ENCODE measurements at regions not wholly inside any gene's neighbourhood (a gene's known extent, or its start where the extent isn't known, plus 50 kb on each side); places are given as distances from the start of the nearest gene placed in this dataset.

DNA sequence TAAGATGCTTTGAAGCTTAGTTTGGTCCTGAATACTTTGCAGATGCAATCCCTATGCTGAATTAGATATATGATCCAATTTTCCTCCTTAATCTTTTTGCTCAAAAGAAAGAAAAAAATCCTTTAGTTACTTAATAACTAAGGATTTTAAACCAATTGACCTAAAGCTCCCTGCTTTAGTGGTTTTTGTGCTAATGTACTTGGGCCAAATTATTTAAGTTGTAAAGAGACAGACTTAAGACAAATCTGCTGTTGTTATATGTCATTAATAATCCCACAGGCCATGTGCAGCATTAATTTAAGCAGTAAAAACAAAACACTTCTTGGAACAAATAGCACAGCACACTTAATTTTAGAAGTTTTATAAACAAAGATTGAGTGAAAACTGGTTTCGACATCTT lies 776.1 kb upstream of the SEMA6D start (continued):
- no peak for TF ChIP-seq MAX (IDR thresholded peaks at IDR 0.05)
- TF ChIP-seq, protein P1, sequence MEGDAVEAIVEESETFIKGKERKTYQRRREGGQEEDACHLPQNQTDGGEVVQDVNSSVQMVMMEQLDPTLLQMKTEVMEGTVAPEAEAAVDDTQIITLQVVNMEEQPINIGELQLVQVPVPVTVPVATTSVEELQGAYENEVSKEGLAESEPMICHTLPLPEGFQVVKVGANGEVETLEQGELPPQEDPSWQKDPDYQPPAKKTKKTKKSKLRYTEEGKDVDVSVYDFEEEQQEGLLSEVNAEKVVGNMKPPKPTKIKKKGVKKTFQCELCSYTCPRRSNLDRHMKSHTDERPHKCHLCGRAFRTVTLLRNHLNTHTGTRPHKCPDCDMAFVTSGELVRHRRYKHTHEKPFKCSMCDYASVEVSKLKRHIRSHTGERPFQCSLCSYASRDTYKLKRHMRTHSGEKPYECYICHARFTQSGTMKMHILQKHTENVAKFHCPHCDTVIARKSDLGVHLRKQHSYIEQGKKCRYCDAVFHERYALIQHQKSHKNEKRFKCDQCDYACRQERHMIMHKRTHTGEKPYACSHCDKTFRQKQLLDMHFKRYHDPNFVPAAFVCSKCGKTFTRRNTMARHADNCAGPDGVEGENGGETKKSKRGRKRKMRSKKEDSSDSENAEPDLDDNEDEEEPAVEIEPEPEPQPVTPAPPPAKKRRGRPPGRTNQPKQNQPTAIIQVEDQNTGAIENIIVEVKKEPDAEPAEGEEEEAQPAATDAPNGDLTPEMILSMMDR (IDR thresholded peaks at IDR 0.05; ENCODE audit: low read depth, low read length, missing input control), result no peak

- Histone ChIP-seq H3K36me3 (ENCODE audit: control insufficient read depth in 4 of 4, insufficient read depth in 3 of 4, low read depth in 1 of 4, low read length in 3 of 4) (no peaks in the 10 kb centered on the region), H3K4me3 (ENCODE audit: low read depth in 1 of 3, low read length in 3 of 3) (no peak overlapping the region), H3K27ac (ENCODE audit: low read depth in 1 of 2, low read length in 2 of 2) (no peak overlapping the region), H3K4me1 (ENCODE audit: control insufficient read depth in 4 of 4, insufficient read depth in 4 of 4, low read length in 3 of 4) (no peaks in the 10 kb centered on the region), H3K27me3 (ENCODE audit: control insufficient read depth in 4 of 4, insufficient read depth in 4 of 4, low read length in 3 of 4) (no peaks in the 10 kb centered on the region), H3K9ac (ENCODE audit: low read depth in 1 of 2, low read length in 2 of 2) (no peak overlapping the region), H3K9me3 (ENCODE audit: control insufficient read depth in 4 of 4, low read length in 3 of 4) (no peaks in the 10 kb centered on the region)
- TF ChIP-seq TAF1 (conservative IDR thresholded peaks at IDR 0.05) (no peak), SP1 (IDR thresholded peaks at IDR 0.05) (no peak), RXRA (IDR thresholded peaks at IDR 0.05) (no peak), HNF4G (IDR thresholded peaks at IDR 0.05) (no peak), REST (IDR thresholded peaks at IDR 0.05) (no peak), FOXA1 (IDR thresholded peaks at IDR 0.05) (no peak), JUND (IDR thresholded peaks at IDR 0.05) (no peak), NR2F2 (IDR thresholded peaks at IDR 0.05) (no peak), EGR1 (IDR thresholded peaks at IDR 0.05; ENCODE audit: low read depth in 2 of 2) (no peak), FOXA2 (IDR thresholded peaks at IDR 0.05) (no peak)
- no peak for DNase-seq (ENCODE audit: low spot score)
- 80% methylated on average over 3 of the region's 3 CpGs for WGBS
Observed at GRCh38 chr15:46946953-46947352, 770.4 kb upstream of the SEMA6D start.

DNA sequence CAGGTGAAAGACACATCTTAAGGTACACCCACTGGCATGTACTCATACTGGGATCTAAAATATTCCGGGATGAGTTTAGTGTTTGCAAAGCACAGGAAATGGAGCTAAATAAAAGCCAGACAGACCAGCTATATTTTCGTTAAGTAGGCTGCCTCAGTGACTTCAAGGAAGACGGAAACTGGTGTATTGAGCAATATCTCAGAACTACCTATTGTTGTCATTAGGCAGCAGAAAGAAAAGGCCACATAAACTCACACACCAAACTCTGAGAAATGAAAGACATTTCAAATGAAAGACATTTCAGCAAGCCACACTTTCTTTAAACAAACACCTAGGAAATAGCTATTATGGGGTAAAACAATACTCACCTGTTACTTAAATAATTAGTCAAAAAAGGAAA lies 761.7 kb upstream of the SEMA6D start:
- no peak for TF ChIP-seq NR2F2 (IDR thresholded peaks at IDR 0.05)
- no peak for TF ChIP-seq ZBTB33 (IDR thresholded peaks at IDR 0.05)
- TF ChIP-seq ATF3 (IDR thresholded peaks at IDR 0.05), result no peak
- no peak for TF ChIP-seq MAX (IDR thresholded peaks at IDR 0.05)
- no peak for TF ChIP-seq GABPA (IDR thresholded peaks at IDR 0.05 in 1 of 2, conservative IDR thresholded peaks at IDR 0.05 in 1 of 2)
- no peak for TF ChIP-seq HNF4A (conservative IDR thresholded peaks at IDR 0.05)
- TF ChIP-seq FOXA1 (IDR thresholded peaks at IDR 0.05), result no peak
- no peak for TF ChIP-seq JUND (IDR thresholded peaks at IDR 0.05)
- TF ChIP-seq, protein P1 (IDR thresholded peaks at IDR 0.05; ENCODE audit: low read depth, low read length, missing input control), result no peak
- no peak for TF ChIP-seq FOXA2 (IDR thresholded peaks at IDR 0.05)
- no peak for TF ChIP-seq YY1 (IDR thresholded peaks at IDR 0.05)
- TF ChIP-seq SP1 (IDR thresholded peaks at IDR 0.05), result no peak
- no peak for TF ChIP-seq TAF1 (conservative IDR thresholded peaks at IDR 0.05)
- no peaks in the 10 kb centered on the region for H3K9me3 ChIP-seq (ENCODE audit: control insufficient read depth in 4 of 4, low read length in 3 of 4)
- no peak for DNase-seq (ENCODE audit: low spot score)
- H3K4me1 ChIP-seq (ENCODE audit: control insufficient read depth in 4 of 4, insufficient read depth in 4 of 4, low read length in 3 of 4), result no peaks in the 10 kb centered on the region
- no peak overlapping the region for H3K27ac ChIP-seq (ENCODE audit: low read depth in 1 of 2, low read length in 2 of 2)
- H3K27me3 ChIP-seq (ENCODE audit: control insufficient read depth in 4 of 4, insufficient read depth in 4 of 4, low read length in 3 of 4), result no peaks in the 10 kb centered on the region
- H3K9ac ChIP-seq (ENCODE audit: low read depth in 1 of 2, low read length in 2 of 2), result no peak overlapping the region
- 56% methylated on average over 3 of the region's 3 CpGs for WGBS
- H3K36me3 ChIP-seq (ENCODE audit: control insufficient read depth in 4 of 4, insufficient read depth in 3 of 4, low read depth in 1 of 4, low read length in 3 of 4), result no peaks in the 10 kb centered on the region
- no peak overlapping the region for H3K4me3 ChIP-seq (ENCODE audit: low read depth in 1 of 3, low read length in 3 of 3)
